Effector memory CD8-positive, alpha-beta T cell (primary cell): ENCODE measurements at regions not wholly inside any gene's neighbourhood (a gene's known extent, or its start where the extent isn't known, plus 50 kb on each side); places are given as distances from the start of the nearest gene placed in this dataset.

Source experiments
- ATAC-seq: fragments of 150-1000 bp; cut with Tn5 transposase; replicated peaks from 2 replicates; pipeline ENCODE4 v1.10.0; 2021; ENCODE audit warnings: mild to moderate bottlenecking, moderate library complexity
- DNase-seq, 3 experiments: peaks; one replicate each; pipeline ENCODE4 v3.0.0; 2021
- H3K27ac Mint-ChIP-seq, 2 donors: one replicate each; pipeline ENCODE4 v1.8.0; 2022; ENCODE audit warnings: mild to moderate bottlenecking in 2 of 2, mixed read lengths in 2 of 2, moderate library complexity in 2 of 2
- H3K27me3 Mint-ChIP-seq, 2 donors: one replicate each; pipeline ENCODE4 v1.8.0; 2022; ENCODE audit warnings: mixed read lengths in 2 of 2
- H3K36me3 Mint-ChIP-seq: one replicate; pipeline ENCODE4 v1.8.0; 2022; ENCODE audit warnings: mild to moderate bottlenecking, moderate library complexity, mixed read lengths; ENCODE audit not compliant: insufficient read depth
- H3K4me1 Mint-ChIP-seq, 2 donors: one replicate each; pipeline ENCODE4 v1.8.0; 2022; ENCODE audit warnings: low read depth in 2 of 2, mixed read lengths in 2 of 2
- H3K4me3 Mint-ChIP-seq, 2 donors: one replicate each; pipeline ENCODE4 v1.8.0; 2022; ENCODE audit warnings: mild to moderate bottlenecking in 2 of 2, mixed read lengths in 2 of 2, moderate library complexity in 2 of 2
- H3K9me3 Mint-ChIP-seq, 2 donors: one replicate each; pipeline ENCODE4 v1.8.0; 2022; ENCODE audit warnings: mixed read lengths in 2 of 2

DNA sequence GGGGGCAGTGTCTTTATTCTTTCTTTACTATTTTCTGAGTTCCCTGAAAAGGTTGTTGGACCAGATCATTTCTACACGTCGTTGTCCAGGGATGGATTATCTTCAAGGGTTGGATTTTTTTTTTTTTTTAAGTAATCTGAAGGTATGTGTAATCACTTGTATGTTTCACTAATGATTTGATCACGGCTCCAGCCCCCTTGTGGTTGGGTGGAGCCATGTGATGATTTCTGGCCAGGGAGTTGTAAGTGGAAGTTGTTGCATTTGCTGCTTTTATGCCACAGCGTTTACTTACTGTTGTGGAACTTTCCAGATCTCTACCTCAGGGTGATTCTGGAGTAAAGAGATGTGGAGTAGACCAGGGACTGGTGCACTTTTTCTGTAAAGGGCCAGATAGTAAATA lies 390.3 kb downstream of the AACS start:
- Mint-ChIP-seq H3K4me1 (no peaks in the 10 kb centered on the region), H3K4me3 (no peak overlapping the region), H3K27me3 (peaks cover 8 to 32% of the 10 kb centered on the region in 2 donors), H3K36me3 (no peaks in the 10 kb centered on the region), H3K27ac (no peak overlapping the region), H3K9me3 (peaks cover 9 to 19% of the 10 kb centered on the region in 2 donors)
- no peak for ATAC-seq
- no peak for DNase-seq

DNA sequence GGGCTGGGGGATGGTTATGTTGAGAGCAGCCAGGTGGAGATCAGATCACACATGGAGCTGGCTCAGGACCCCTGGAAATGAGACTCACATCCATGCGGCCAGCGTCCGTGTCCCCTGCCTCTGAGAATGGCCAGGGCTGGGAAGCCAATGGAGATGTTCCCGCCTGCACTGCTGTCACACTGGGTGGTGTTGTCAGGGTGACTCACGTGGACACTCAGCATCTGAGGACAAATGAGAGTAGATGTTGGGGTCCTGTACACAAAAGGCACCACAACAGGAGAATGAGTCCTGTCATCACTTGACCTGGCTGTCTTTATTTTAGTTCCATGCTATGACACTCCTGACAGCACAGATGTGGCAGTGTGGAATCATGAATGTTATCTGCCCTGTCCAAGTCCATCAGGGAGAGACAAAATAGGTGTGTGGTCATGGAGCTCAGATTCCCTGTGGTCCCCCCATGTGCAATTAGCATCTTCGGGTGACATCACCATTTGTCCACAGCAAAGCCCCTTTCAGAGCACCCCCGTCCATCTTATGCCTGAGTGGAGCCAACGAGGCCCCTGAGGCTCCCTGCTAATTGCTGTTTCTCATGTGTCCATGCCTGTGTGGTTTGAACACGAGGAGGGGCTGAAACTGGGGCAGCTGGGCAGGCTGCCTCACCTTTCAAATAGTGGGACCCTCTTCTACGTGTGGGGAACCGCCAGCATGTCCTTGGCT lies 393.5 kb downstream of the AACS start:
- Mint-ChIP-seq H3K4me1 (no peaks in the 10 kb centered on the region), H3K4me3 (no peak overlapping the region), H3K36me3 (no peaks in the 10 kb centered on the region), H3K27me3 (peaks cover 8 to 32% of the 10 kb centered on the region in 2 donors), H3K9me3 (peaks cover 7% of the 10 kb centered on the region in 2 donors), H3K27ac (no peak overlapping the region)
- ATAC-seq (no peak), DNase-seq (no peak)

GRCh38 chr12:125461831-125462230 lies 396.6 kb downstream of the AACS start:
- Mint-ChIP-seq H3K36me3 (no peaks in the 10 kb centered on the region), H3K4me3 (no peak overlapping the region), H3K27me3 (peaks cover 6 to 16% of the 10 kb centered on the region in 2 donors), H3K27ac (no peak overlapping the region), H3K9me3 (peaks cover 0 to 6% of the 10 kb centered on the region in 2 donors), H3K4me1 (no peaks in the 10 kb centered on the region)
- ATAC-seq (no peak), DNase-seq (no peak)

GRCh38 chr12:125463386-125463785 lies 398.2 kb downstream of the AACS start:
- no peak for ATAC-seq
- H3K27ac Mint-ChIP-seq: no peak overlapping the region

GRCh38 chr12:125467363-125467762 lies 402.1 kb downstream of the AACS start:
- Mint-ChIP-seq H3K9me3 (no peaks in the 10 kb centered on the region), H3K4me1 (no peaks in the 10 kb centered on the region), H3K36me3 (no peaks in the 10 kb centered on the region), H3K27ac (no peak overlapping the region), H3K4me3 (no peak overlapping the region), H3K27me3 (no peaks in the 10 kb centered on the region)
- ATAC-seq (no peak), DNase-seq (no peak)

More at GRCh38 chr12:125463386-125463785, 398.2 kb downstream of the AACS start:
- Mint-ChIP-seq H3K27me3 (peaks cover 0 to under 1% of the 10 kb centered on the region in 2 donors), H3K9me3 (peaks cover 0 to 2% of the 10 kb centered on the region in 2 donors), H3K4me1 (no peaks in the 10 kb centered on the region), H3K4me3 (no peak overlapping the region), H3K36me3 (no peaks in the 10 kb centered on the region)
- DNase-seq: no peak

- Mint-ChIP-seq H3K27ac (no peak overlapping the region), H3K4me3 (no peak overlapping the region), H3K27me3 (peaks cover 2 to 4% of the 10 kb centered on the region in 2 donors), H3K9me3 (peaks cover 0 to 1% of the 10 kb centered on the region in 2 donors), H3K4me1 (no peaks in the 10 kb centered on the region), H3K36me3 (no peaks in the 10 kb centered on the region)
- no peak for DNase-seq
- no peak for ATAC-seq
Observed at GRCh38 chr12:125469683-125470082, 404.4 kb downstream of the AACS start.

GRCh38 chr12:125470838-125471783 lies 405.9 kb downstream of the AACS start:
- H3K4me3 Mint-ChIP-seq: no peak overlapping the region
- H3K4me1 Mint-ChIP-seq: no peaks in the 10 kb centered on the region
- no peaks in the 10 kb centered on the region for H3K36me3 Mint-ChIP-seq
- no peak for ATAC-seq
- no peak overlapping the region for H3K27ac Mint-ChIP-seq
- peaks cover 0 to 1% of the 10 kb centered on the region in 2 donors for H3K9me3 Mint-ChIP-seq
- peaks cover 5 to 8% of the 10 kb centered on the region in 2 donors for H3K27me3 Mint-ChIP-seq
- no peak for DNase-seq

DNA sequence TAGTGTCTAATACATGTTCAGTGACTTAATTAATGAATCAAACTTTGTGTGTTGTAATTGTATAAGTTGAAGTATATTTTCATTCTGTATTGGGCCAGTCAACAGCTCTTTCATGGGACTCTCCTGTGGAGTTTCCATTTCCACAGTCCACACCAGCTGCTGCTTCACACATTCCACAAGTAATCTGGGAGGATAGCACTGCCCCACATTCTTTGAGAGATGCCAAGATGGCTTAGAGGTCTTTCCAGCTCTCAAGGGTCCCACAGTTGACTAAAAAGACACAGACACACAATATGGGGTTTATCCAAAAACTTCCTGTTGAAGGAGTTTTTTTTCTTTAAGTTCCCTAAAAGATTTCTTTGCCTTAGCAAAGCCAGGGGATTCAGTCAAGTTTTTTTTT lies 408.3 kb downstream of the AACS start:
- Mint-ChIP-seq H3K9me3 (peaks cover 0 to 6% of the 10 kb centered on the region in 2 donors), H3K36me3 (no peaks in the 10 kb centered on the region), H3K27ac (no peak overlapping the region), H3K4me3 (no peak overlapping the region), H3K4me1 (no peaks in the 10 kb centered on the region), H3K27me3 (peaks cover 15 to 18% of the 10 kb centered on the region in 2 donors)
- ATAC-seq: no peak
- no peak for DNase-seq

DNA sequence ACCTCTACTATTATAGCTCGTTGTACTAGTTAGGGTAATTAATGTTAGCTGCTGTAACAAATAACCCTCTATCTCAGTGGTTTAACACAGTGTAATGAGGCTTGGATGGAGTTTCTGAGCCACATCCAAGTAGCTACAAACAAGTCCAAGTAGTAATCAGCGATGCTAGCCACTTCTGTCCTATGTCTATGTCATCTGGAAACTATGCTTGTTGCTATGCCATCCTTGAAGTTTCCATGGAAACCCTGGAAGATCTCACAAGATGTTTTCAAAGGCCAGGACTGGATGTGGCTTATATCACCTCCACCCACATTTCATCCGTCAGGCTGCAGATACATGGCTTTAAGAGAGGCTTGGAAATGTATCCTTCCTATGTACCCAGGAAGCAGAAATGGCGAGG lies 422.1 kb downstream of the AACS start:
- Mint-ChIP-seq H3K36me3 (no peaks in the 10 kb centered on the region), H3K4me3 (no peak overlapping the region), H3K9me3 (peaks cover 0 to 9% of the 10 kb centered on the region in 2 donors), H3K4me1 (no peaks in the 10 kb centered on the region), H3K27me3 (no peaks in the 10 kb centered on the region), H3K27ac (no peak overlapping the region)
- DNase-seq (no peak), ATAC-seq (no peak)

GRCh38 chr12:125491553-125491952 lies 426.3 kb downstream of the AACS start:
- peaks cover 7 to 8% of the 10 kb centered on the region in 2 donors for H3K9me3 Mint-ChIP-seq
- H3K27ac Mint-ChIP-seq: no peak overlapping the region
- peaks cover 0 to 1% of the 10 kb centered on the region in 2 donors for H3K4me1 Mint-ChIP-seq
- H3K4me3 Mint-ChIP-seq: no peak overlapping the region
- no peak for ATAC-seq
- no peaks in the 10 kb centered on the region for H3K27me3 Mint-ChIP-seq
- no peaks in the 10 kb centered on the region for H3K36me3 Mint-ChIP-seq
- DNase-seq: no peak

- no peak overlapping the region for H3K4me3 Mint-ChIP-seq
- ATAC-seq (no peak), DNase-seq (no peak)
- no peaks in the 10 kb centered on the region for H3K36me3 Mint-ChIP-seq
- no peaks in the 10 kb centered on the region for H3K27me3 Mint-ChIP-seq
- peaks cover 7 to 8% of the 10 kb centered on the region in 2 donors for H3K9me3 Mint-ChIP-seq
- H3K4me1 Mint-ChIP-seq: peaks cover 0 to 1% of the 10 kb centered on the region in 2 donors
- H3K27ac Mint-ChIP-seq: no peak overlapping the region
Observed at GRCh38 chr12:125492354-125493270, 427.4 kb downstream of the AACS start.

GRCh38 chr12:125493704-125494308 lies 428.6 kb downstream of the AACS start:
- H3K36me3 Mint-ChIP-seq: no peaks in the 10 kb centered on the region
- peaks cover 5 to 8% of the 10 kb centered on the region in 2 donors for H3K9me3 Mint-ChIP-seq
- H3K4me3 Mint-ChIP-seq: no peak overlapping the region
- H3K27me3 Mint-ChIP-seq: no peaks in the 10 kb centered on the region
- DNase-seq (no peak), ATAC-seq (no peak)
- no peak overlapping the region for H3K27ac Mint-ChIP-seq
- peaks cover 0 to 1% of the 10 kb centered on the region in 2 donors for H3K4me1 Mint-ChIP-seq
